Hippocampal formation (tissue), 2 donors: ENCODE measurements at regions not wholly inside any gene's neighbourhood (a gene's known extent, or its start where the extent isn't known, plus 50 kb on each side); places are given as distances from the start of the nearest gene placed in this dataset.

Experiments used
- DNase-seq, 2 donors: peaks; one replicate each; lab custom pipeline; 2025; lab: John Stamatoyannopoulos, UW

GRCh38 chr10:15462253-15462897 lies 91.3 kb upstream of the FAM171A1 start:
- DNase-seq = no peak

GRCh38 chr10:15461353-15462108 lies 90.4 kb upstream of the FAM171A1 start:
- DNase-seq = no peak

- no peak for DNase-seq
These were observed 89.6 kb upstream of the FAM171A1 start for GRCh38 chr10:15460661-15461060.

GRCh38 chr10:15459218-15459617 lies 88.1 kb upstream of the FAM171A1 start:
- no peak for DNase-seq

- DNase-seq = no peak
These were observed 86.3 kb upstream of the FAM171A1 start for GRCh38 chr10:15457382-15457781.

GRCh38 chr10:15455456-15455855 lies 84.4 kb upstream of the FAM171A1 start:
- no peak for DNase-seq

- no peak for DNase-seq
These were observed 82.8 kb upstream of the FAM171A1 start for GRCh38 chr10:15453926-15454325.

- no peak for DNase-seq
These were observed 82.4 kb upstream of the FAM171A1 start for GRCh38 chr10:15453457-15453856.

GRCh38 chr10:15452545-15452944 lies 81.5 kb upstream of the FAM171A1 start:
- no peak for DNase-seq

GRCh38 chr10:15451137-15452094 lies 80.3 kb upstream of the FAM171A1 start:
- DNase-seq = no peak

GRCh38 chr10:15448598-15448997 lies 77.5 kb upstream of the FAM171A1 start:
- no peak for DNase-seq

GRCh38 chr10:15445006-15445390 lies 73.9 kb upstream of the FAM171A1 start:
- DNase-seq = no peak

- DNase-seq = no peak
These were observed 73.3 kb upstream of the FAM171A1 start for GRCh38 chr10:15444105-15445005.

- no peak for DNase-seq
These were observed 71.0 kb upstream of the FAM171A1 start for GRCh38 chr10:15442056-15442455.

GRCh38 chr10:15440204-15440711 lies 69.2 kb upstream of the FAM171A1 start:
- DNase-seq = no peak

GRCh38 chr10:15439341-15439842 lies 68.3 kb upstream of the FAM171A1 start:
- peak in 1 of 2 donors; percentile 17 for DNase-seq

- no peak for DNase-seq
These were observed 65.6 kb upstream of the FAM171A1 start for GRCh38 chr10:15436696-15437095.

GRCh38 chr10:15433850-15434537 lies 62.9 kb upstream of the FAM171A1 start:
- peak; percentile 5 to 34 for DNase-seq

GRCh38 chr10:15432266-15432665 lies 61.2 kb upstream of the FAM171A1 start:
- no peak for DNase-seq
